Mesendoderm (in vitro differentiated cells): ENCODE measurements at regions not wholly inside any gene's neighbourhood (a gene's known extent, or its start where the extent isn't known, plus 50 kb on each side); places are given as distances from the start of the nearest gene placed in this dataset.

Experiments
- DNase-seq: peaks from one replicate; pipeline ENCODE4 v3.0.0; 2013
- H2AK5ac ChIP-seq: 2 replicates; pipeline ENCODE4 v1.6.1; 2013; ENCODE audit warnings: low read length, inconsistent platforms
- H2BK120ac ChIP-seq: 2 replicates; pipeline ENCODE4 v1.6.1; 2013; ENCODE audit warnings: low read depth, mild to moderate bottlenecking, low read length, moderate library complexity, mixed read lengths
- H2BK15ac ChIP-seq: replicated peaks from 2 replicates; pipeline ENCODE4 v1.6.1; 2013; ENCODE audit warnings: low read depth, mild to moderate bottlenecking, moderate library complexity
- H2BK5ac ChIP-seq: 2 replicates; pipeline ENCODE4 v1.6.1; 2013; ENCODE audit warnings: low read length, inconsistent platforms
- H3K18ac ChIP-seq: 2 replicates; pipeline ENCODE4 v1.6.1; 2013; ENCODE audit warnings: mild to moderate bottlenecking, low read length, mixed read lengths
- H3K23ac ChIP-seq: one replicate; pipeline ENCODE4 v1.6.1; 2013; ENCODE audit warnings: low read length
- H3K27ac ChIP-seq: 2 replicates; pipeline ENCODE4 v1.5.1; 2013; ENCODE audit warnings: low read depth, mild to moderate bottlenecking, inconsistent platforms, low read length, moderate library complexity
- H3K27me3 ChIP-seq: 2 replicates; pipeline ENCODE4 v1.6.1; 2013; ENCODE audit warnings: low read length, control low read depth, mild to moderate bottlenecking, inconsistent platforms; ENCODE audit not compliant: insufficient read depth, poor library complexity
- H3K36me3 ChIP-seq: 2 replicates; pipeline ENCODE4 v1.6.1; 2013; ENCODE audit warnings: low read length, inconsistent platforms; ENCODE audit not compliant: control insufficient read depth, insufficient read depth
- H3K4ac ChIP-seq: one replicate; pipeline ENCODE4 v1.6.1; 2013; ENCODE audit warnings: low read depth, mild to moderate bottlenecking, low read length, moderate library complexity
- H3K4me1 ChIP-seq: 2 replicates; pipeline ENCODE4 v1.6.1; 2013; ENCODE audit warnings: low read depth, low read length, inconsistent platforms; ENCODE audit not compliant: control insufficient read depth
- H3K4me2 ChIP-seq: 2 replicates; pipeline ENCODE4 v1.6.1; 2013; ENCODE audit warnings: low read length
- H3K4me3 ChIP-seq: 2 replicates; pipeline ENCODE4 v1.5.1; 2013; ENCODE audit warnings: mild to moderate bottlenecking, low read length
- H3K56ac ChIP-seq: one replicate; pipeline ENCODE4 v1.6.1; 2013; ENCODE audit warnings: low read length
- H3K79me1 ChIP-seq: 2 replicates; pipeline ENCODE4 v1.6.1; 2013; ENCODE audit warnings: low read length, inconsistent platforms
- H3K79me2 ChIP-seq: 2 replicates; pipeline ENCODE4 v1.6.1; 2013; ENCODE audit warnings: mild to moderate bottlenecking, low read length; ENCODE audit not compliant: control insufficient read depth, insufficient read depth
- H3K9ac ChIP-seq: 2 replicates; pipeline ENCODE4 v1.6.1; 2013; ENCODE audit warnings: low read length, inconsistent platforms
- H4K5ac ChIP-seq: one replicate; pipeline ENCODE4 v1.6.1; 2013; ENCODE audit warnings: low read length
- H4K8ac ChIP-seq: one replicate; pipeline ENCODE4 v1.6.1; 2013; ENCODE audit warnings: low read depth, mild to moderate bottlenecking, control low read depth, low read length, moderate library complexity
- WGBS: extraction: QIAGEN DNeasy Blood & Tissue Kit; methylation state at CpG from one replicate; pipeline ENCODE4 v1.1.7; 2013; ENCODE audit warnings: low lambda C conversion rate, missing lambda C conversion rate; ENCODE audit not compliant: insufficient coverage; ENCODE audit errors: extremely low coverage; 5-methylcytosine and 5-hydroxymethylcytosine counted together

DNA sequence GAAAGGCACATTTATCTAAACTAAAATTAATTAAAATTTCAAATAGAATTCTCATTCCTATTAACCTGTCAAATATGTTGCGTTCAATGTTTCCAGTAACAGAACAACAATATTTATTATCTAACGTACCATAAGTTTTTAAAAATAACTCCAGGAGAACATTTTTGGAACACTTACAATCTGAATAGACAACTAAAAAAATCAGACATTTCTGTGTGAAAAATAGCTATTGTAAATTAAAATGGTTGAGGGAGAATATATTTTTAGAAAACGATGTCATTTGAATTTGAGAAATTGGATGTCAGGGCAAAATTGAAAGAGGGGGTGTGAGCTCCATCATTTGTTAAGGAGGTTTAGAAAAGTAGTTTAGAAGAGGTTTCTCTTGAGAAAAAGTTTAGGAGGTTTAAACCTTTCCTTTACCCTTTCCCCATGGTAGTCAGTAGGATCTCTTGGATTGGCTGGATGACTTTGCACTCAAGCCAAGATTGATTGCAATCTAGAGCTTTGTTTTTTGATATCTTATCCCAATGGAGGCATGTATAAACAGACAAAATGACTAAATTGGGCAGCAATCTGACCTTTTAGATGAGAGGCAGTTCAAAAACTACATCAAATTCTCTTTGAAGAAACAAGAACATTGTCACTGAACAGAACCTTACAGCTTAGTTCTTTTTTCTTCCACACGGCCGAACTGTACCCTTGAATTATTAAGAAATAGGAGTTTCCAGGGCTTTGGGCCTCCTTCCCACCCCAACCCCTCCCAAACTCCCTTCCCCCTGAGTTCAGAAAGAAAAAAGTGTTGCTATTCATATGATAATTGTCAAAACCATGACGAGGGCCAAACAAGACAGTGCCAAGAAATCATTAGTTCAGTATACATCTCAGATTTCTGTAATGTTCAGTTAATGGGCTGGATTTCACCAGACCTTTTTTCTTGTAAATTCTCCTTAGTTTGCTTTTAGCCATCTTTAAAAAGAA, 79.7 kb upstream of the CDIN1 start:
- Histone ChIP-seq H3K4me2 (no peak overlapping the region), H2AK5ac (no peak overlapping the region), H3K79me1 (no peaks in the 10 kb centered on the region), H3K23ac (no peak overlapping the region), H3K9ac (no peak overlapping the region), H3K27ac (no peak overlapping the region), H4K8ac (no peak overlapping the region), H3K4me3 (no peak overlapping the region), H3K36me3 (no peaks in the 10 kb centered on the region), H3K27me3 (no peaks in the 10 kb centered on the region), H3K4me1 (no peaks in the 10 kb centered on the region), H2BK15ac (no peak overlapping the region), H3K18ac (no peak overlapping the region), H4K5ac (no peak overlapping the region), H3K4ac (no peak overlapping the region), H3K79me2 (no peaks in the 10 kb centered on the region), H3K56ac (no peak overlapping the region), H2BK5ac (no peak overlapping the region), H2BK120ac (no peak overlapping the region)
- 98% methylated on average over 3 of the region's 6 CpGs for WGBS
- DNase-seq, result no peak

DNA sequence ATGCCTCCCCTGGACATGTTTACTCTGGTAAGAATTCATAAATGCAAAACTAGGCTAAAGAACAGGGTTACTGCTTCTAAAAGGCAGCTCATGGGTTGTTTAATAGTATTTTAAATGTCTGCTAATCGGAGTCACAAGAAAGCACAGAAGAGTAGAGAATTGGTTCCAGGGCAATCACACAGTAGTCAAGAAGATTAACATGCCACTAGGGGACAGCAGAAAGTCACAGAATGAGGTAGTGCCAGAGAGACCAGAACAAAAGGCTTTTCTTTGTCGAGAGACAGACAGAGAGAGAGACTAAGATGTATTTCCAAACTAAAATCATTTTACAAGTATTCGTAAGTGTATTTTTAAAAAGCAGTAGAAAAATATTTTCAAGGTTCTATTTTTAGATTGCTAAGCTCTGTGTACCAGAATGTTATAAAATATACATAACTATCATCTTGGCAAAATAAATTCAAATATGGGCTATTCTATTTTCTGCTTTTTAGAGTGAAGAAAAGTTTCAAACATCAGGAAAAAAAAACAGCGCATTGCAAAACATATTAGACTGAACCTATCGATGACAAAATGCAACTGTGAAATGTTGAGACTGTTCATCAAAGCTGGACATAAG, 78.3 kb upstream of the CDIN1 start:
- Histone ChIP-seq H3K79me1 (no peaks in the 10 kb centered on the region), H3K18ac (no peak overlapping the region), H3K4me1 (no peaks in the 10 kb centered on the region), H2BK5ac (no peak overlapping the region), H3K4me2 (no peak overlapping the region), H2BK120ac (no peak overlapping the region), H2BK15ac (no peak overlapping the region), H3K4ac (no peak overlapping the region), H3K36me3 (no peaks in the 10 kb centered on the region), H3K27ac (no peak overlapping the region), H3K9ac (no peak overlapping the region), H3K23ac (no peak overlapping the region), H3K79me2 (no peaks in the 10 kb centered on the region), H3K4me3 (no peak overlapping the region), H3K27me3 (no peaks in the 10 kb centered on the region), H2AK5ac (no peak overlapping the region), H3K56ac (no peak overlapping the region), H4K8ac (no peak overlapping the region), H4K5ac (no peak overlapping the region)
- WGBS, result no CpG with 5 or more reads among the region's 5 CpGs
- DNase-seq, result peak; percentile 84

DNA sequence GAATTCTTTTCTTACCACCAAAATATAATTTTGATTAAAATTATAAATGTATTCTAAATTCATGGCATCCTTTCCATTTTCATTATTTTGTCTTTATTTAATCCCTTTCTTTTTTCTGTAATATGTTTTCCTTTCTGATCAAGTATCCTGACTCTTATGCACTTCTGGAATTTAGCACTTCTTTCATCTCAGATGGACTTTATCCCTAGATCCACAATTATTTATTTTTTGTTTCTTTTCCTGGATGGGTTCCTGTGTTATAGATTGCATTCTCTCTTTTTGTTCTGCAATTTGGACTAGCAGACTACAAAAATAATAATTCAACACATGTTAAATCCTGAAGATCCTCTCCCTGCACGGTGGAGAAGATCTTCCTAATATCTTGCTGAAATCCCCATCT, 76.9 kb upstream of the CDIN1 start:
- no peak overlapping the region for H3K4me3 ChIP-seq
- DNase-seq, result no peak
- no peaks in the 10 kb centered on the region for H3K79me1 ChIP-seq
- no peaks in the 10 kb centered on the region for H3K27me3 ChIP-seq
- H3K4ac ChIP-seq, result no peak overlapping the region
- no peak overlapping the region for H3K56ac ChIP-seq
- no peak overlapping the region for H3K27ac ChIP-seq
- no peaks in the 10 kb centered on the region for H3K4me1 ChIP-seq
- WGBS, result no CpG with 5 or more reads among the region's 1 CpG
- H2AK5ac ChIP-seq, result no peak overlapping the region
- H3K9ac ChIP-seq, result no peak overlapping the region
- no peak overlapping the region for H4K8ac ChIP-seq
- no peak overlapping the region for H3K18ac ChIP-seq
- H2BK5ac ChIP-seq, result no peak overlapping the region
- no peak overlapping the region for H3K4me2 ChIP-seq
- H3K79me2 ChIP-seq, result no peaks in the 10 kb centered on the region
- no peak overlapping the region for H2BK120ac ChIP-seq
- no peak overlapping the region for H3K23ac ChIP-seq
- H4K5ac ChIP-seq, result no peak overlapping the region
- no peak overlapping the region for H2BK15ac ChIP-seq
- H3K36me3 ChIP-seq, result no peaks in the 10 kb centered on the region

DNA sequence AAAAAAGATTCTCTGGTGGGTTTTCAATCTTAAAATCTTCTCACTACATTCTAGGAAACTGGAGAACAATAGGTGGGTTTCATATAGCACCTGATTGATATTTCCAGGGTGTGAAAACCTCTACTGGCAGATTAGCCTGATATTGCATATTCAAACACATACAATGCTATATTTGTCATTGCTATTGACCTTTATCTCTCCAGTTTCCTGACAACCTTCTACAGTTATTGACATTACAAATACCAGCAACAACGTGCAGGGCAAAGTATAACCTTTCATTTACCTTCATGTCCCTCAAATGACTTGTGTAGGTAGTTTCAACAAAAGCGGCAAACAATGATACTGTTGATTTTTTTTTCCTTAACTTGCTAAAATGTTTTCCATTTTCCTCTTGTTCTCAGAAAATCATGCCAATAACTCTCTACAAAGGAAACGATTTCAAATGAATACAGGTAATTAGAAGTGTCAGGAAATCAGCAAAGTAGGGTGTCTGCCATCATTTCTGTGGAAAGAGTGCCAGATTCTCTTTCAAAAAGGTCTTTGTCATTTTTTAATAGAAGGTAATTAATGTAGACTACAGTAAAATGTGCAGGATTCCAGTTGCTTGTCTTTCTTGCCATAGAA, 72.6 kb upstream of the CDIN1 start:
- Histone ChIP-seq H3K56ac (no peak overlapping the region), H3K18ac (no peak overlapping the region), H2BK120ac (no peak overlapping the region), H3K4me1 (no peaks in the 10 kb centered on the region), H3K27me3 (no peaks in the 10 kb centered on the region), H3K79me1 (no peaks in the 10 kb centered on the region), H2BK5ac (no peak overlapping the region), H2AK5ac (no peak overlapping the region), H3K36me3 (no peaks in the 10 kb centered on the region), H2BK15ac (no peak overlapping the region), H3K4me3 (no peak overlapping the region), H3K23ac (no peak overlapping the region), H4K5ac (no peak overlapping the region), H3K4me2 (no peak overlapping the region), H3K9ac (no peak overlapping the region), H3K4ac (no peak overlapping the region), H3K27ac (no peak overlapping the region), H4K8ac (no peak overlapping the region), H3K79me2 (no peaks in the 10 kb centered on the region)
- WGBS, result no CpG with 5 or more reads among the region's 3 CpGs
- DNase-seq, result peak; percentile 19

DNA sequence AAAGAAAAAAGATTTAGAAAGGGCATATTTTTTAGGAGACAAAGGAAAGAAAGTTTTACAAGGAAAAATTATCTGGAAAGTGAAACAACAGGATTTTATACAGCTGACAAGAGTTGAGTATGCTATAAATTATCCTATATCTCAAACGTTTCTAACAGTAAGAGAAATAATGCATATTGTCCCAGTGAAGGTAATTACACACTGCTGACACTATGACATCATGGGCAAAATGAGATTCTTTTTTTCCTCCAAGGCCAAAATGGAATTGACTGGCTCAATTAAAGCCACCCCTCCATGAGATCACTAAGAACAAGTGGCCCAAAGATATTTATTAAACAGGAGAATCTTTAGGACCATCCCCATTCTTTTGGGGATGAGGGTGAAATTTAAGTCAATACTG, 72.0 kb upstream of the CDIN1 start:
- no peak overlapping the region for H3K18ac ChIP-seq
- H3K27me3 ChIP-seq, result no peaks in the 10 kb centered on the region
- no peak overlapping the region for H3K27ac ChIP-seq
- H3K56ac ChIP-seq, result no peak overlapping the region
- no peak overlapping the region for H3K4ac ChIP-seq
- no peak overlapping the region for H3K23ac ChIP-seq
- no peak for DNase-seq
- H3K4me2 ChIP-seq, result no peak overlapping the region
- H3K36me3 ChIP-seq, result no peaks in the 10 kb centered on the region
- H2AK5ac ChIP-seq, result no peak overlapping the region
- no peak overlapping the region for H2BK15ac ChIP-seq
- H3K4me1 ChIP-seq, result no peaks in the 10 kb centered on the region
- H3K9ac ChIP-seq, result no peak overlapping the region
- H2BK120ac ChIP-seq, result no peak overlapping the region
- WGBS, result no CpG with 5 or more reads among the region's 1 CpG
- no peaks in the 10 kb centered on the region for H3K79me1 ChIP-seq
- H3K79me2 ChIP-seq, result no peaks in the 10 kb centered on the region
- H4K5ac ChIP-seq, result no peak overlapping the region
- H3K4me3 ChIP-seq, result no peak overlapping the region
- H4K8ac ChIP-seq, result no peak overlapping the region
- H2BK5ac ChIP-seq, result no peak overlapping the region
